Neuronal stem cell (in vitro differentiated cells): ENCODE measurements at regions not wholly inside any gene's neighbourhood (a gene's known extent, or its start where the extent isn't known, plus 50 kb on each side); places are given as distances from the start of the nearest gene placed in this dataset.

Source experiments
- DNase-seq: peaks from one replicate; pipeline ENCODE4 v3.0.0-alpha.2; 2013; ENCODE audit warnings: low spot score
- H2AFZ ChIP-seq: one replicate; pipeline ENCODE4 v1.6.1; 2013; ENCODE audit warnings: mild to moderate bottlenecking, low read length, inconsistent platforms
- H2AK5ac ChIP-seq: 2 replicates; pipeline ENCODE4 v1.6.1; 2013; ENCODE audit warnings: low read depth, mild to moderate bottlenecking, inconsistent platforms, low read length, moderate library complexity, mixed read lengths
- H2BK120ac ChIP-seq: 2 replicates; pipeline ENCODE4 v1.6.1; 2013; ENCODE audit warnings: low read depth, mild to moderate bottlenecking, inconsistent platforms, low read length, moderate library complexity, mixed read lengths
- H2BK12ac ChIP-seq: one replicate; pipeline ENCODE4 v1.6.1; 2013; ENCODE audit warnings: low read length, inconsistent platforms
- H2BK15ac ChIP-seq: 2 replicates; pipeline ENCODE4 v1.6.1; 2013; ENCODE audit warnings: mild to moderate bottlenecking, low read length, inconsistent platforms, mixed read lengths
- H2BK5ac ChIP-seq: one replicate; pipeline ENCODE4 v1.6.1; 2013; ENCODE audit warnings: inconsistent platforms, mild to moderate bottlenecking, low read length, moderate library complexity
- H3K14ac ChIP-seq: one replicate; pipeline ENCODE4 v1.6.1; 2013; ENCODE audit warnings: low read length, inconsistent platforms
- H3K18ac ChIP-seq: 2 replicates; pipeline ENCODE4 v1.6.1; 2013; ENCODE audit warnings: low read length, inconsistent platforms
- H3K23ac ChIP-seq: 2 replicates; pipeline ENCODE4 v1.6.1; 2013; ENCODE audit warnings: low read depth, mild to moderate bottlenecking, mixed read lengths, low read length, inconsistent platforms; ENCODE audit not compliant: poor library complexity
- H3K27ac ChIP-seq: replicated peaks from 3 replicates; pipeline ENCODE4 v1.5.1; 2013; ENCODE audit warnings: low read length, inconsistent platforms
- H3K27me3 ChIP-seq, 3 experiments: 2 replicates each; pipeline ENCODE4 v1.6.1; 2013; ENCODE audit warnings: low read length in 3 of 3, mild to moderate bottlenecking in 2 of 3, inconsistent platforms in 1 of 3, low read depth in 1 of 3, mixed read lengths in 1 of 3, moderate library complexity in 1 of 3; ENCODE audit not compliant: control insufficient read depth in 3 of 3, insufficient read depth in 3 of 3
- H3K36me3 ChIP-seq, 2 donors: replicated peaks in 1 of 2; 2 replicates each; pipeline ENCODE4 v1.6.1; 2013; ENCODE audit warnings: low read length in 2 of 2; ENCODE audit not compliant: control insufficient read depth in 2 of 2, insufficient read depth in 2 of 2
- H3K4ac ChIP-seq: 2 replicates; pipeline ENCODE4 v1.6.1; 2013; ENCODE audit warnings: inconsistent platforms, mild to moderate bottlenecking, low read length, moderate library complexity
- H3K4me1 ChIP-seq, 2 donors: 1 replicate in 1 of 2; 2 replicates in 1 of 2; pipeline ENCODE4 v1.6.1; 2013; ENCODE audit warnings: low read length in 2 of 2, low read depth in 1 of 2; ENCODE audit not compliant: control insufficient read depth in 2 of 2, insufficient read depth in 1 of 2
- H3K4me2 ChIP-seq: one replicate; pipeline ENCODE4 v1.6.1; 2013; ENCODE audit warnings: mild to moderate bottlenecking, low read length, inconsistent platforms; ENCODE audit not compliant: insufficient read depth, poor library complexity, severe bottlenecking
- H3K4me3 ChIP-seq, 2 donors: 2 replicates each; pipeline ENCODE4 v1.5.1; 2013; ENCODE audit warnings: low read length in 2 of 2, mild to moderate bottlenecking in 2 of 2, inconsistent platforms in 1 of 2, moderate library complexity in 1 of 2
- H3K79me1 ChIP-seq: one replicate; pipeline ENCODE4 v1.6.1; 2013; ENCODE audit warnings: low read depth, mild to moderate bottlenecking, inconsistent platforms, low read length, moderate library complexity
- H3K9ac ChIP-seq: one replicate; pipeline ENCODE4 v1.6.1; 2013; ENCODE audit warnings: mild to moderate bottlenecking, low read depth, low read length, inconsistent platforms; ENCODE audit not compliant: poor library complexity
- H3K9me3 ChIP-seq, 2 donors: replicated peaks in 1 of 2; 2 replicates each; pipeline versions ENCODE3 to v1.6.1; 2013; ENCODE audit warnings: low read length in 2 of 2, mild to moderate bottlenecking in 2 of 2, inconsistent platforms in 1 of 2, low read depth in 1 of 2, mixed read lengths in 1 of 2, moderate library complexity in 1 of 2; ENCODE audit not compliant: control insufficient read depth in 2 of 2, insufficient read depth in 1 of 2
- H4K8ac ChIP-seq: one replicate; pipeline ENCODE4 v1.6.1; 2013; ENCODE audit warnings: low read depth, mild to moderate bottlenecking, inconsistent platforms, low read length, moderate library complexity
- H4K91ac ChIP-seq: one replicate; pipeline ENCODE4 v1.6.1; 2013; ENCODE audit warnings: low read length, low read depth, mild to moderate bottlenecking, inconsistent platforms; ENCODE audit not compliant: poor library complexity
- WGBS, 2 donors: extraction: QIAGEN DNeasy Blood & Tissue Kit; methylation state at CpG; one replicate each; pipeline ENCODE4 v1.1.7; 2013; ENCODE audit warnings: missing lambda C conversion rate in 2 of 2, mixed read lengths in 1 of 2; ENCODE audit not compliant: insufficient read length in 2 of 2, insufficient replicate concordance in 1 of 2; ENCODE audit errors: extremely low coverage in 2 of 2; 5-methylcytosine and 5-hydroxymethylcytosine counted together

DNA sequence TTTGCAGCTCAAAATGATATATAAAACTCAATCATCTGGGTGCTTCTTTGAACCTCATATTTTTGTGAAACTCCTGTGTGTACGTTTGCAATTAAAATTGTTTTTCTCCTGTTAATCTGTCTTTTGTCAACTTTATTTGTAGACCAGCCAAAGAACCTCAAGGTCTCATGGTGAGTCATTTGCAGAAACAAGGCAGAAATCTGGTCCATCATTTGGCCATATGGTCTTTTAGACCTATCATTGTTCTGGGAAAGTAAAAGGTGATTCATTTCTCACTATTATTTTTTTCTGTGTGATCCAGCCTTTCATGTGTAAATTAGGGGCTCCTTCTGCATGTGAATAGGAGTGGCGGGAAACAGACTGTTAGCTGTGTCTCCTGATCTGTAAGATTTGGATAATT lies 399.1 kb upstream of the DDI1 start:
- H3K4me2 ChIP-seq = no peak overlapping the region
- H3K23ac ChIP-seq = no peak overlapping the region
- no peak overlapping the region for H3K27ac ChIP-seq
- no peak overlapping the region for H3K18ac ChIP-seq
- H2BK12ac ChIP-seq = no peak overlapping the region
- no peak for DNase-seq
- H3K4ac ChIP-seq = no peak overlapping the region
- no peak overlapping the region for H3K9ac ChIP-seq
- no peak overlapping the region for H2BK15ac ChIP-seq
- no peak overlapping the region for H2BK120ac ChIP-seq
- H3K4me3 ChIP-seq = no peak overlapping the region
- no peak overlapping the region for H2AK5ac ChIP-seq
- no peaks in the 10 kb centered on the region for H3K79me1 ChIP-seq
- no peak overlapping the region for H4K8ac ChIP-seq
- peaks cover 0 to 1% of the 10 kb centered on the region in 2 donors for H3K9me3 ChIP-seq
- WGBS, 2 donors = no CpG with 5 or more reads among the region's 2 CpGs
- no peaks in the 10 kb centered on the region for H3K36me3 ChIP-seq
- no peak overlapping the region for H2BK5ac ChIP-seq
- H3K14ac ChIP-seq = no peak overlapping the region
- no peaks in the 10 kb centered on the region for H3K27me3 ChIP-seq
- H3K4me1 ChIP-seq = peaks cover 4 to 7% of the 10 kb centered on the region in 2 donors
- no peak overlapping the region for H4K91ac ChIP-seq
- H2AFZ ChIP-seq = no peak overlapping the region

DNA sequence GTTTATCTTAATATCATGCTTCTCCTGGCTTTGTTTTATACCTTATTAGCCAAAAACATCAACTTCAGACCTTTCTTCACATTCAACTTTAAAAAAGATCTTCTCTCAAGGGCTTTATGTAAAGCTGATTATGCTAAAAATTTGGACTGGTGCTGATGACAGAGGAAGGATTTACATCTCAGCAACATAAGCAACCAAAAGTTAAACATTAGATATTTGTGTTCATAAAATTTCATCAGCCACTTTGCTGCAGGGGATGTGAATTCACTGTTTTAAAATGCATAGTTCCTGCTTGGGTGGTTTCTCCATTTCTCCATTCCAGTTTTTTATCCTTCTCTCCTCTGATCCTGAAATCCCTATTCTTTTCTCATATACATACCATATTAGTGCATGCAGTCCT lies 398.6 kb upstream of the DDI1 start:
- Histone ChIP-seq H3K4me1 (peaks cover 4 to 7% of the 10 kb centered on the region in 2 donors), H3K36me3 (no peaks in the 10 kb centered on the region)

DNA sequence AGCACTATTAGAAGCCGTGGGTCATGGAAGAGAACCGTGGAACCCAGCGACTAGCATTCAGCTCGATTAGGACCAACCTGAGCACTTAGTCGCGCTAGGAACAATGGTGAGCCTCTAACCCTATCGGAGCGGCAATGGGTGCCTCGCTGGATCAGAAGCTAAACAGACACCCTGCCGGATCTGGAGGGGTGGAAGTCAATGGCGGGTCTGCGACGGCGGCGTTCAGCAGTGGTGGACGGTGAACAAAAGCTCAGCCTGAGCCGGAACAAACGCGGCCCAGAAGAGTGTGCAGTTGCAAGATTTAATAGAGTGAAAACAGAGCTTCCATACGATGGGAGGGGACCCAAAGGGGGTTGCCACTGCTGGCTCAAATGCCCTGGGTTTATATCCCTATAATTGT lies 391.8 kb upstream of the DDI1 start:
- Histone ChIP-seq H2AK5ac (no peak overlapping the region), H3K4me3 (no peak overlapping the region), H3K27me3 (no peaks in the 10 kb centered on the region), H3K27ac (no peak overlapping the region), H2BK120ac (no peak overlapping the region), H2AFZ (no peak overlapping the region), H2BK5ac (no peak overlapping the region), H3K4me1 (no peaks in the 10 kb centered on the region), H3K14ac (no peak overlapping the region), H3K9me3 (no peaks in the 10 kb centered on the region), H3K36me3 (no peaks in the 10 kb centered on the region), H3K23ac (no peak overlapping the region), H3K79me1 (no peaks in the 10 kb centered on the region), H3K9ac (no peak overlapping the region), H2BK12ac (no peak overlapping the region), H4K91ac (no peak overlapping the region), H3K4ac (no peak overlapping the region), H4K8ac (no peak overlapping the region), H2BK15ac (no peak overlapping the region), H3K18ac (no peak overlapping the region), H3K4me2 (no peak overlapping the region)
- WGBS, 2 donors = no CpG with 5 or more reads among the region's 20 CpGs
- no peak for DNase-seq

More for the DNA sequence above, 398.6 kb upstream of the DDI1 start:
- peaks cover 0 to 1% of the 10 kb centered on the region in 2 donors for H3K9me3 ChIP-seq
- no peak overlapping the region for H2BK15ac ChIP-seq
- H3K27me3 ChIP-seq = no peaks in the 10 kb centered on the region
- no peak overlapping the region for H3K4me2 ChIP-seq
- no peak overlapping the region for H3K23ac ChIP-seq
- H3K27ac ChIP-seq = no peak overlapping the region
- H4K8ac ChIP-seq = no peak overlapping the region
- no peak overlapping the region for H3K14ac ChIP-seq
- no peak overlapping the region for H3K4ac ChIP-seq
- no peak overlapping the region for H2BK120ac ChIP-seq
- no peak overlapping the region for H2BK5ac ChIP-seq
- H3K4me3 ChIP-seq = no peak overlapping the region
- H4K91ac ChIP-seq = no peak overlapping the region
- H2AK5ac ChIP-seq = no peak overlapping the region
- no peak overlapping the region for H3K9ac ChIP-seq
- no peak overlapping the region for H2AFZ ChIP-seq
- no peak overlapping the region for H3K18ac ChIP-seq
- no peak for DNase-seq
- H2BK12ac ChIP-seq = no peak overlapping the region
- H3K79me1 ChIP-seq = no peaks in the 10 kb centered on the region

DNA sequence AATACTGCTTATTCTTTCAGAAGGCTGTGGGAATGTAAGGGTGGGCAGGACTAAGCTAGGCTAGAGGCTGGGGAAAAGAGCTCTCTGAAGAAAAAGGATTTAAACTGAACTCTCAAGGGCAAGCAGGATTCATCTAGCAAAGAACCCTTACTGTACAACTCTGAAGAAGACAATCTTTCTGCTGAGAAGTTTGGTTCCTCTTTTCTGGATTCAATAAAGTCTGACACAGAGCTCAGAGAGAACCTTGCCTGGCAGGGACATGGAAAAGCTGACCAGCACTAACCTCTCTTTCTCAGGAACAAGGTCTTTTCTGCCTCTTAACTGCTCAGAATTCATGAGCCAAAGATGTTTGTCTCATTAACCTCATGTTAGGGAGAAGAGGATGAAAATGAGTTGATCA lies 388.4 kb upstream of the DDI1 start:
- no peak overlapping the region for H2AFZ ChIP-seq
- H3K23ac ChIP-seq = no peak overlapping the region
- H3K27me3 ChIP-seq = no peaks in the 10 kb centered on the region
- no peak overlapping the region for H2BK12ac ChIP-seq
- H3K4me2 ChIP-seq = no peak overlapping the region
- H3K27ac ChIP-seq = no peak overlapping the region
- H3K4me1 ChIP-seq = no peaks in the 10 kb centered on the region
- no peak overlapping the region for H3K9ac ChIP-seq
- H3K79me1 ChIP-seq = no peaks in the 10 kb centered on the region
- H3K36me3 ChIP-seq = no peaks in the 10 kb centered on the region
- no peak overlapping the region for H4K8ac ChIP-seq
- DNase-seq = no peak
- no peak overlapping the region for H3K4ac ChIP-seq
- no peak overlapping the region for H3K4me3 ChIP-seq
- H3K18ac ChIP-seq = no peak overlapping the region
- no peak overlapping the region for H2BK15ac ChIP-seq
- no peak overlapping the region for H2BK5ac ChIP-seq
- no peak overlapping the region for H2AK5ac ChIP-seq
- H2BK120ac ChIP-seq = no peak overlapping the region
- H3K14ac ChIP-seq = no peak overlapping the region
- no peak overlapping the region for H4K91ac ChIP-seq
- H3K9me3 ChIP-seq = peaks cover 3 to 6% of the 10 kb centered on the region in 2 donors
